ENCODE measurements at regions not wholly inside any gene's neighbourhood (a gene's known extent, or its start where the extent isn't known, plus 50 kb on each side); places are given as distances from the start of the nearest gene placed in this dataset.

- TF ChIP-seq CTCF (conservative IDR thresholded peaks at IDR 0.05; ENCODE audit: low read depth, low read length), result no peak
- TF ChIP-seq EZH2 (IDR thresholded peaks at IDR 0.05; ENCODE audit: borderline replicate concordance, low read depth, low read length, poor library complexity, severe bottlenecking), result no peak
These were observed 476.8 kb upstream of the TNP1 start for GRCh38 chr2:217336694-217337093.
